Stimulated activated effector memory CD8-positive, alpha-beta T cell treated with anti-CD3 and anti-CD28 coated beads, Interleukin-12 subunit alpha, Interleukin-12 subunit beta, amount 100 ng/mL, for 72 hours (primary cell): ENCODE measurements at regions not wholly inside any gene's neighbourhood (a gene's known extent, or its start where the extent isn't known, plus 50 kb on each side); places are given as distances from the start of the nearest gene placed in this dataset.

Experiments
- ATAC-seq: fragments of 150-1000 bp; cut with Tn5 transposase; 2 replicates; pipeline ENCODE4 v1.10.0; 2021
- DNase-seq, 2 donors: peaks; one replicate each; pipeline ENCODE4 v3.0.0; 2021 to 2022; ENCODE audit warnings: low spot score in 2 of 2
- H3K27ac Mint-ChIP-seq: one replicate; pipeline ENCODE4 v1.8.0; 2022; ENCODE audit warnings: mild to moderate bottlenecking, mixed read lengths
- H3K36me3 Mint-ChIP-seq: one replicate; pipeline ENCODE4 v1.8.0; 2022; ENCODE audit warnings: mild to moderate bottlenecking, mixed read lengths
- H3K4me1 Mint-ChIP-seq: one replicate; pipeline ENCODE4 v1.8.0; 2022; ENCODE audit warnings: mixed read lengths
- H3K4me3 Mint-ChIP-seq: one replicate; pipeline ENCODE4 v1.8.0; 2022; ENCODE audit warnings: mild to moderate bottlenecking, mixed read lengths
- H3K9me3 Mint-ChIP-seq: one replicate; pipeline ENCODE4 v1.8.0; 2022; ENCODE audit warnings: mixed read lengths

GRCh38 chr5:28580616-28581015 lies 1542.2 kb upstream of the CDH9 start:
- no peaks in the 10 kb centered on the region for H3K36me3 Mint-ChIP-seq
- ATAC-seq (no peak), DNase-seq (no peak)
- H3K4me3 Mint-ChIP-seq, result no peak overlapping the region
- no peak overlapping the region for H3K27ac Mint-ChIP-seq
- H3K9me3 Mint-ChIP-seq, result peaks cover 38% of the 10 kb centered on the region
- no peaks in the 10 kb centered on the region for H3K4me1 Mint-ChIP-seq

GRCh38 chr5:28576022-28576421 lies 1537.6 kb upstream of the CDH9 start:
- DNase-seq (no peak), ATAC-seq (no peak)
- no peak overlapping the region for H3K4me3 Mint-ChIP-seq
- no peaks in the 10 kb centered on the region for H3K4me1 Mint-ChIP-seq
- no peak overlapping the region for H3K27ac Mint-ChIP-seq
- H3K9me3 Mint-ChIP-seq, result peaks cover 33% of the 10 kb centered on the region
- no peaks in the 10 kb centered on the region for H3K36me3 Mint-ChIP-seq

GRCh38 chr5:28575368-28575767 lies 1537.0 kb upstream of the CDH9 start:
- no peak for DNase-seq
- no peak for ATAC-seq
- H3K9me3 Mint-ChIP-seq, result peaks cover 30% of the 10 kb centered on the region
- no peaks in the 10 kb centered on the region for H3K4me1 Mint-ChIP-seq
- H3K36me3 Mint-ChIP-seq, result no peaks in the 10 kb centered on the region
- no peak overlapping the region for H3K4me3 Mint-ChIP-seq
- no peak overlapping the region for H3K27ac Mint-ChIP-seq

GRCh38 chr5:28574606-28575005 lies 1536.2 kb upstream of the CDH9 start:
- Mint-ChIP-seq H3K4me3 (no peak overlapping the region), H3K9me3 (peaks cover 29% of the 10 kb centered on the region), H3K27ac (no peak overlapping the region), H3K36me3 (no peaks in the 10 kb centered on the region), H3K4me1 (no peaks in the 10 kb centered on the region)
- ATAC-seq (no peak), DNase-seq (no peak)

- H3K9me3 Mint-ChIP-seq, result peaks cover 17% of the 10 kb centered on the region
- H3K4me1 Mint-ChIP-seq, result no peaks in the 10 kb centered on the region
- ATAC-seq, result no peak
- no peak overlapping the region for H3K4me3 Mint-ChIP-seq
- H3K27ac Mint-ChIP-seq, result no peak overlapping the region
- no peaks in the 10 kb centered on the region for H3K36me3 Mint-ChIP-seq
- DNase-seq, result no peak
Measured at GRCh38 chr5:28567048-28567447, 1528.7 kb upstream of the CDH9 start.

GRCh38 chr5:28561522-28561921 lies 1523.1 kb upstream of the CDH9 start:
- Mint-ChIP-seq H3K4me1 (no peaks in the 10 kb centered on the region), H3K27ac (no peak overlapping the region), H3K9me3 (peaks cover 21% of the 10 kb centered on the region), H3K4me3 (no peak overlapping the region), H3K36me3 (no peaks in the 10 kb centered on the region)
- DNase-seq, result no peak
- no peak for ATAC-seq

- DNase-seq (no peak), ATAC-seq (no peak)
- Mint-ChIP-seq H3K36me3 (peaks cover 6% of the 10 kb centered on the region), H3K9me3 (peaks cover 32% of the 10 kb centered on the region), H3K27ac (no peak overlapping the region), H3K4me3 (no peak overlapping the region), H3K4me1 (no peaks in the 10 kb centered on the region)
Measured at GRCh38 chr5:28558196-28558595, 1519.8 kb upstream of the CDH9 start.

GRCh38 chr5:28557114-28557513 lies 1518.7 kb upstream of the CDH9 start:
- Mint-ChIP-seq H3K4me3 (no peak overlapping the region), H3K4me1 (no peaks in the 10 kb centered on the region), H3K9me3 (peaks cover 36% of the 10 kb centered on the region), H3K27ac (no peak overlapping the region), H3K36me3 (peaks cover 6% of the 10 kb centered on the region)
- no peak for ATAC-seq
- DNase-seq, result no peak

GRCh38 chr5:28549588-28549987 lies 1511.2 kb upstream of the CDH9 start:
- DNase-seq, result no peak
- H3K4me1 Mint-ChIP-seq, result no peaks in the 10 kb centered on the region
- no peak overlapping the region for H3K4me3 Mint-ChIP-seq
- ATAC-seq, result no peak
- peaks cover 14% of the 10 kb centered on the region for H3K9me3 Mint-ChIP-seq
- no peak overlapping the region for H3K27ac Mint-ChIP-seq
- H3K36me3 Mint-ChIP-seq, result peaks cover 6% of the 10 kb centered on the region

- Mint-ChIP-seq H3K4me1 (no peaks in the 10 kb centered on the region), H3K9me3 (peaks cover 16% of the 10 kb centered on the region), H3K27ac (no peak overlapping the region), H3K4me3 (no peak overlapping the region), H3K36me3 (peaks cover 3% of the 10 kb centered on the region)
- DNase-seq (no peak), ATAC-seq (no peak)
Measured at GRCh38 chr5:28548856-28549255, 1510.5 kb upstream of the CDH9 start.

GRCh38 chr5:28544501-28544900 lies 1506.1 kb upstream of the CDH9 start:
- Mint-ChIP-seq H3K36me3 (no peaks in the 10 kb centered on the region), H3K9me3 (peaks cover 15% of the 10 kb centered on the region), H3K27ac (no peak overlapping the region), H3K4me3 (no peak overlapping the region), H3K4me1 (no peaks in the 10 kb centered on the region)
- ATAC-seq (no peak), DNase-seq (no peak)

- H3K9me3 Mint-ChIP-seq, result peaks cover 15% of the 10 kb centered on the region
Measured at GRCh38 chr5:28543473-28544098, 1505.2 kb upstream of the CDH9 start.

GRCh38 chr5:28542987-28543386 lies 1504.6 kb upstream of the CDH9 start:
- ATAC-seq, result no peak
- H3K27ac Mint-ChIP-seq, result no peak overlapping the region

More at GRCh38 chr5:28543473-28544098, 1505.2 kb upstream of the CDH9 start:
- Mint-ChIP-seq H3K4me3 (no peak overlapping the region), H3K4me1 (no peaks in the 10 kb centered on the region), H3K27ac (no peak overlapping the region), H3K36me3 (no peaks in the 10 kb centered on the region)
- DNase-seq (no peak), ATAC-seq (no peak)

GRCh38 chr5:28523888-28524635 lies 1485.7 kb upstream of the CDH9 start:
- Mint-ChIP-seq H3K9me3 (peaks cover 23% of the 10 kb centered on the region), H3K36me3 (no peaks in the 10 kb centered on the region), H3K4me3 (no peak overlapping the region), H3K27ac (no peak overlapping the region), H3K4me1 (no peaks in the 10 kb centered on the region)
- ATAC-seq, result no peak
- no peak for DNase-seq

More at GRCh38 chr5:28542987-28543386, 1504.6 kb upstream of the CDH9 start:
- no peaks in the 10 kb centered on the region for H3K4me1 Mint-ChIP-seq
- no peak overlapping the region for H3K4me3 Mint-ChIP-seq
- DNase-seq, result no peak
- H3K9me3 Mint-ChIP-seq, result peaks cover 15% of the 10 kb centered on the region
- H3K36me3 Mint-ChIP-seq, result no peaks in the 10 kb centered on the region

- H3K4me1 Mint-ChIP-seq, result no peaks in the 10 kb centered on the region
- no peak overlapping the region for H3K4me3 Mint-ChIP-seq
- ATAC-seq (no peak), DNase-seq (no peak)
- H3K36me3 Mint-ChIP-seq, result no peaks in the 10 kb centered on the region
- H3K27ac Mint-ChIP-seq, result no peak overlapping the region
- peaks cover 20% of the 10 kb centered on the region for H3K9me3 Mint-ChIP-seq
Measured at GRCh38 chr5:28523416-28523815, 1485.0 kb upstream of the CDH9 start.

- DNase-seq (no peak), ATAC-seq (no peak)
- Mint-ChIP-seq H3K4me1 (no peaks in the 10 kb centered on the region), H3K27ac (no peak overlapping the region), H3K4me3 (no peak overlapping the region), H3K9me3 (peaks cover 13% of the 10 kb centered on the region), H3K36me3 (no peaks in the 10 kb centered on the region)
Measured at GRCh38 chr5:28517691-28518090, 1479.3 kb upstream of the CDH9 start.
